Activated CD4-positive, alpha-beta T cell treated with anti-CD3 and anti-CD28 coated beads, Interleukin-2, amount 50 U/mL, for 4 hours (primary cell): ENCODE measurements at regions not wholly inside any gene's neighbourhood (a gene's known extent, or its start where the extent isn't known, plus 50 kb on each side); places are given as distances from the start of the nearest gene placed in this dataset.

Experiments
- DNase-seq, 2 experiments: peaks; one replicate each; pipeline ENCODE4 v3.0.0-alpha.2; 2020

DNA sequence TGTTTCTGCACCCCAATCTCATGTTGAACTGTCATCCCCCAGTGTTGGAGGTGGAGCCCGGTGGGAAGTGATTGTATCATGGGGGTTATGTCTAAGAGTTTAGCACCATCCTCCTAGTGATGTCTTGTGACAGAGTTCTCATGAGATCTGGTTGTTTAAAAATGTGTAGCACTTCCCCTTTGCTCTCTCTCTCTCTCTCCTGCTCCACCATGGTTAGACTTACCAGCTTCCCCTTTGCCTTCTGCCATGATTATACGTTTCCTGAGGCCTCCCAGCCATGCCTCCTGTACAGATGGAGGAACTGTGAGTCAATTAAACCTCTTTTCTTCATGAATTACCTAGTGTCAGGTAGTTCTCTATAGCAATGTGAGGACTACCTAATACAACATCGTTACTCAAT lies 396.9 kb upstream of the LRATD1 start:
- DNase-seq: no peak

DNA sequence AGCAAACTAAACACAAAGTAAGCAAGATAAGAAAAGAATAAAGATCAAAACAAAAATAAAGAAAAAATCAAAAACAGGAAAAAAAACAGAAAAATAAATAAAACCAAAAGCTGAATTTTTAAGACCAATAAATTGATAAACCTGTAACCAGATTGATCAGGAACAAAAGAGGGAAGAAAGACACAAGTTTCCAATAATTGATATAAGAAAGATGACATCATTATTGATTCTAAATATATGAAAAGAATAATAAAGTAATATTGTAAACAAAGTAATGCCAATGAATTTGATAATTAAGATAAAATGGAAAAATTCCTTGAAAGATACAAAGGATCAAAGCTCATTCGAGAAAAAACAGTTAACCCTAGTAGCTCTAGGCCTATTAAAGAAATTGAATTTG lies 394.6 kb upstream of the LRATD1 start:
- DNase-seq: no peak

- no peak for DNase-seq
Observed at GRCh38 chr2:14239605-14240004, 392.9 kb upstream of the LRATD1 start.

DNA sequence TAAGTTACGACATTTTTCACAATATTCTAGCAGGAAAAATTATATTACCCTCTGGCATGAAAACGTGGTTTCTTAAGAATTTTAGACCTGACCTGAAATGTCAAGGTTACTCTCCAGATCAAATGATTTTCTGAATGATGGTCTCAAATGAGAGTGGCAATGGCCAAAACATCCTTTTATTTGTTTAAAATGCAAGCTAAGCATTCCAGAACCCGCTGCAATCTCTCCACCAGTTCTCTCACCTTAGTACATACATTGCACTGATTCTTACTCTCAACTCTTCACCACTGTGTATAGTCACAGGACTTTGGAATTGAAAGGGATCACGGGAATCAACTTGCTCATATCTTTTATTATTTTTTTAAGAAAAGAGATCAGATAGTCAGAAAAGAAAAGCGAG lies 391.6 kb upstream of the LRATD1 start:
- DNase-seq: no peak

- no peak for DNase-seq
Observed at GRCh38 chr2:14245901-14246300, 386.6 kb upstream of the LRATD1 start.

DNA sequence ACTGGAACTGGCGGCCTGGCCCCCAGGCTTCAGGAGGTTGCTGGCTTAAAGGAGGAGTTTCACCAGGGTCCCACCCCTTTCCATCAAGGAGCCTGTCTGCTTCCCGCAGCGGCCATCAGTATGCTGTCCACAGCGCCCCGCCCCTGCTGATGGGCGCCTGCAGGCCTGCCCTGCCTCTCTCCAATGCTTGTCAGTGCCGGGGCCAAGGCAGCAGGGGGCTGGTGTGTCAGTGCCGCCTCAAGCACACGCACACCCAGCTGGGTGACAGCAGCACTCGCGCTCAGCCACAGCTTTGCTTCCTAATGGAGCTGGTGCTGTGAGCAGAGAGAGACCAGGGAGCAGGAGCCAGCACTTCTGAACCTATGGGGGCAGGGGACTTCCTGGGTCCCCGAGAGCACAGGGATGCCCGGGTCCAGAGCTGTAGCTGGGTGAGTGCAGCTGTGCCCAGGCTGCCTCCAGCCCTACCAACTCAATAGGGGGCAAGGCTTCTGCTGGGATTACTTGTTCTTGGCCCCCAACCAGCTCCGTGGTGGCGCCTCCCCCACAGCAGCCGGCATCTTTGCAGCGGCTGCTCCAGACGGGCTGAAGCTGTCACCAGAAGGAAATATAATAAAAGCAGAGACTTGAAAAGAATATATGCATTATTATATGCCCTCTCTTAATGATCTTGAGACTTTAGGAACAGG lies 377.2 kb upstream of the LRATD1 start:
- no peak for DNase-seq

DNA sequence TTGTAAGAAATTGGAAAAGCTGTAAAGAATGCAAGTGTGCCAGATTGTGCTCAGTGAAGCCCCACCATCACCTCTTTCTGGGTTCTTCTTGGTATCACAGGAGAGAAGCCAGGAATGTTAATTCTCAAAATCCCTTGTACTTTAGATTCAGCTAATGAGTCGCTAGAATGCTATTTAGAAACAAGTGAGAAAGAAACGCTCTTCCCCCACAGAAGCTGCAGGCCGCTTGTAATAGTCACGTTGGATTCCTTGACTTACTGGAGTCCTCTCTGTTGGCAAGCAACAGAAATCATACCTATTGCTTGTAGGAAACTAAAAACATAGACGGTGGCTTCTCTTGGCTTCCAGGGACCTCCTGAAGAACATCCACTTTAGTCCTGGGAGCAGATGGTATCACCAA lies 375.6 kb upstream of the LRATD1 start:
- DNase-seq: no peak

DNA sequence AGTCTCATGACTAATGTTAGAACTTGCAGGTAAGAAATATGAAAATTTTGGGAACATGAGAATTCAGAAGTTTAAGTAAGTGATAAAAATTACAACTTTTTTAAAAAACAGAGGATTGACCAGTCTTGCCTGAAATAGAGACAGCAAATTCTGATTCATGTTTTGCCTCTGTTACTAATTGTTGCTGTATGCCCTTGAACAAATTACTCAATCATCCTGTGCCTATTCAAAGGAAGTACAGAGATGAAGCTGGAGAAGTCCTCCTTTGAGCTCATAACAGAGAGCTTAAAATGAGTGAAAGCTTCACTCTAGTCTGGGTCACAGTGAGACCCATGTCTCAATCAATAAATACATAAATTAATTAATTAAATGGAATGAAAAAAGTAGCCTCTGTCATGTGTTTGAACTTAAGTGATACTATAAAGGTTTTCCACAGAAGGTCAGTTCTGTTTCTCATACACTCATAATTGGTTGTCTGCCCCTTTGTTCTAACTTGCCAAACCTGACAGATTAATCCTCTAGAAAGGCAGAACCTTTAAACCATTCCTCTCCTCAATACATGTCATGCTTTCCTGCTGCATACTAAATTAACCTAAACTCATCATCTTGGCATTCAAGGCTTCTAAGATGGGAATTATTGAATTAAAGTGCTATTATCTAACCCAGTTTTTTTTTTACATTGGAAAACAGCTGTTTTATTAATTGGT lies 374.6 kb upstream of the LRATD1 start:
- no peak for DNase-seq

DNA sequence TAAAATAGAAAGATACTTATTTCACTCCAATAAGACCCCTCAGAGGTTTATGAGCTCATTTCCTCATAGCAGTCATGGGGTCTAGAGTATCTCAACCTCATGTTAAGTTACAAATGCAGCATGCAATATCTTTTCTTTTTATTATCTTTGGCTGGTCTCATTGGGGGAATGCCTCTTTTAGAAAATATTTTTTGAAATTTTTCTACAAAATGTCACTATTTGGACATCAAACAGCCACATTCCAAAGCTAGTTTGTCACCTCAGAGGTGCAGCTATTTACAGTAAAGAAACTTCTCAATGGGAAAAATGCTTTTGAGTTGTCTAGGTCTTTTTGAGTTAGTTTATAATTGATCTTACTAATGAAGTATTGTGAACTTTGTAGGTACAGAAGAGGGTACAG lies 370.7 kb upstream of the LRATD1 start:
- no peak for DNase-seq

DNA sequence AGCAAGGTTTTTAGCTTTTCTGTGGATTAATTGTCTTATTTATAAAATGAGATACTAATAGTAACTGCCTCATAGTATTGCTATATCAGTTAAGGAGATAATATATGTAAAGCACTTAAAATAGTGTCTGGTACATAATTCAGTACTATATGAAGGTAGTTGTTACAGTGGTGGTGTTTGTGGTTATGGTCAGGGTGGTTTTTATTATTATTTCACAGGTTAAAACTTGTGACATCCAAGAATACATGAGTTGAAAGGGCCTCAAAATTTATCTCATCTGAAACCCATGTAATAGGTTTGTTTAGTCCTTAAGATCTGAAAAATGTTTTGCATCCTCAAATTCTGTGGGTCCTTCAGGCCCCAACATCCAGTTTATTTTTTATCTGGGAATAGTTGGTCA lies 369.5 kb upstream of the LRATD1 start:
- no peak for DNase-seq

GRCh38 chr2:14270036-14270582 lies 362.4 kb upstream of the LRATD1 start:
- no peak for DNase-seq

GRCh38 chr2:14272396-14273075 lies 360.0 kb upstream of the LRATD1 start:
- DNase-seq: no peak

DNA sequence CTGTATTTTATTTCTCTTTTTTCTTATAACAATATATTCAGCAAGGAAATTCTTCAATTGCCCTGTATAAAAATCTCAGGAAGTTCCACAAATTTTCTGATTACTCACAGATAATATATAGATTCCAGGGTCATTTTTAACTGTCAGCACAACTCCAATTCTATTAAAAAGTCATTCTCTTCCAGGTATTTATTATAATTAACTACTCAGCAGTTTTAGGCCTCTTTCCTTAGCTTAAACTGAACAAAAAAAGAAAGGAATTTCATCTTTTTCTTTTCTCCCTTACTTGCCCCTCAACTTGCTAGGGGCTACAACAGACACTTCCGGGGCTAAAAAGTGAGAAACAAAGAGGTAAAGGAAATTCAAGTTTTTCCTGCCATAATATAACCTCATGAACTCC lies 358.9 kb upstream of the LRATD1 start:
- no peak for DNase-seq

- DNase-seq: no peak
Observed at GRCh38 chr2:14284244-14284643, 348.3 kb upstream of the LRATD1 start.

DNA sequence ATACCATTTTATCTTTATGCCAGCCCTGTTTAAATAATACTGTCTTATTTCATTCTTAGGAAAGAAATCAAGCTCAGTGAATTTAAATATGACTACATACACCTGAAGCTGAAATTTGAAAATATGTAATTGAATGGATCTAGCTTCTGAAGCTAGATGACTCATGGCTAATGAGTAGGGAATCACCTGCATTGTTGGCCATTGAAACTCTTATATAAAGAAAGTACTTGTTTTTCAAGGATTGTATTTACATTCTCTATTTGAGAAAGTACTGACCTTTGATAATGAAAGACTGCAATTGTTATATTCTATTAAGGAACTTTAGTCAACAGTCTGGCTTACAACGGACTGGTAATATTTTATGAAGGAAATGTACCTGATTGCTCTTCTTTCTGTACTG lies 346.7 kb upstream of the LRATD1 start:
- no peak for DNase-seq

- DNase-seq: no peak
Observed at GRCh38 chr2:14288016-14288415, 344.5 kb upstream of the LRATD1 start.

DNA sequence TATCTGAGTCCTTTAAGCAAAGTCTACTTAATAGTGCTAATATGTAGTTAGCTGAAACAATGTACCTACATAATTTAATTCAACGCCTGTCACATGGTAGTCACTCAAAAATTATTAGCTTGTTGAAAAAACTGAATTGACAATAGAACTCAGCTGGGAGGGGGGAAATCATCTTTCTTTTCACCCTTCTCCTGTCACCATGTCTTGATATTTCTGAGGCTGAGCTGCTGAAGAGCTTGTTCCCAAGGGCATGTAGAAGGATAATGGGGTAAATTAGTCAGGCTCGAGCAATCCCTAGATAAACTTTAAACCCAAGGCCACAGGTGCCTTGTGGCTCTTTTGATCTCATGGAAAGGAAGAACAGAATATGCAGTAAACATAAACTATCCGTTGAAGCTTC lies 339.6 kb upstream of the LRATD1 start:
- DNase-seq: no peak

DNA sequence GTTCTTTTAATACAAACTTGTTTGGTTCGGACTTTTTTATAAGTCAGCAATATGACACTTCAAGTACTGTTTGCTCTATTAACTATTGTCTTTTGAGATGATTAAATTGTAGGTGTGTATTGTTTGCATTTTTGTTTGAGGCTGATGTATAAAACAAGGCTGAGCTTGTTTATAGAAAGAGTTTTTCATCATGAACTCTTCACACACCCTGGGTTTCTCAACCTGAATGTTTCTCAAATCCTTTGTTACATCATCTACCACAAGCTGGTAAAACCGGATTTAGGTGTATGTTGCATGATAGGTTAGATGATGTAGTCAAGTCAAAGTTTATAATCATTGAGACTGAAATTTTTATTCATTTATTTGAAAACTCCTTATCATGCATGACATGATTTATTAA lies 335.2 kb upstream of the LRATD1 start:
- DNase-seq: no peak

DNA sequence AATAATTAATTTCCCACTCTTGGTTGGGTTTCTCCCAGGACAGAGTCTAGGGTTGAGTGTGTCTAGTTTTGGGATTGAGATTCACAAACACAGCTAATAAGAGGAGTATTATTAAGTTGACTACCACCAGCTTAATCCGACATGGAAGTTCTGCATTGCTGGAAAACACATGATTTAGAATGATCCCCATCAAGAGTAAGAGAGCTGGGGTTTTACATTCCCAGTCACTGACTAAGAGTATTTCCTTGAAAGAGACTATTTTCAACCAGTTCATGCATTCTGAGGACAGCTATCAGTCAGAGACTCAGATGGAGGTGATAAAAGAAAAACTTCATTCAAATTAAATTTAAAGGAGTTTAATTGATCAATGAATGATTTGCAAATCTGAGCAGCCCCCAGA lies 334.6 kb upstream of the LRATD1 start:
- no peak for DNase-seq

DNA sequence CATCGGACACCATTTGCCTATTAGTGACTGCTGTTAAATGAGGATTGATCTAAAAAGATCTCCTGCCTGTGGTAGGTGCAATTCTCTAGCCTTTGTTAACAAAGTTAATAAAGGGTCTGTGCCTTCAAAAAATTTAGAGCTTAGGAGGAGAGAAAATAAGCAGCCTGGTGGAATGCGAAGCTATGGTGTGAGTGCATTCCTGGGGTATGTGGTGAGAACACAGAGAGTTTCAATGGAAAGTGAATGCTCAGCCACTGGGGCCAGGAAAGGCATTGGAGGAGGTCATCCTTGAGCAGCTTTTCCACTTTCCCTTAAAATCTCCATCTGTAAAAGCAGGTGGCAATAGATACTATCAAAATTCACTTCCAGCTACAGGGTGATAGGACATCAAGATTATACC lies 331.2 kb upstream of the LRATD1 start:
- no peak for DNase-seq

- no peak for DNase-seq
Observed at GRCh38 chr2:14303366-14304115, 329.0 kb upstream of the LRATD1 start.

- no peak for DNase-seq
Observed at GRCh38 chr2:14304326-14304725, 328.2 kb upstream of the LRATD1 start.

DNA sequence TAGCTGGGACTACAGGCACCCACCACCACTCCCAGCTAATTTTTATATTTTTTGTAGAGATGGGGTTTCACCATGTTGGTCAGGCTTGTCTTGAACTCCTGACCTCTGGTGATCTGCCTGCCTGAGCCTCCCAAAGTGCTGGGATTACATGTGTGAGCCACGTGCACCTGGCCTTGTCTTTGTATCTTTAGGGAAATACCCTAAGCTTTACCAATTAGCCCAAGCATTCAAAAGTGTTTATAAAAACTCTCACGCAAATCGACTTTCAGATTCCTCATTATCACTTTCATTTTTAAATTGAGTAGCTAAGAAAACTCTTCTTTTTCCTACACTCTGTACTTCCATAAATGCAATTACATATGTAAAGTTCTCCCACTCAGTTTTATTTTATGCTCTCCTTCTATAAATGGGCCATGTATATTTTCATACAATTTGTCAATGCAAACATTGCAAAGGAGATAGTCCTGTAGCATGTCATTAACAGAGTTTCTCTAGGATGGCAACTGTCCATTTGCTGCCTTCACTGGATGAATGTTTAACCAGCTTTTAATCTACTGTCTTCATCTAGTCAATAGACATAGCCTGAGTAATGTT lies 326.2 kb upstream of the LRATD1 start:
- DNase-seq: no peak
